ENCODE measurements at regions not wholly inside any gene's neighbourhood (a gene's known extent, or its start where the extent isn't known, plus 50 kb on each side); places are given as distances from the start of the nearest gene placed in this dataset.

DNA sequence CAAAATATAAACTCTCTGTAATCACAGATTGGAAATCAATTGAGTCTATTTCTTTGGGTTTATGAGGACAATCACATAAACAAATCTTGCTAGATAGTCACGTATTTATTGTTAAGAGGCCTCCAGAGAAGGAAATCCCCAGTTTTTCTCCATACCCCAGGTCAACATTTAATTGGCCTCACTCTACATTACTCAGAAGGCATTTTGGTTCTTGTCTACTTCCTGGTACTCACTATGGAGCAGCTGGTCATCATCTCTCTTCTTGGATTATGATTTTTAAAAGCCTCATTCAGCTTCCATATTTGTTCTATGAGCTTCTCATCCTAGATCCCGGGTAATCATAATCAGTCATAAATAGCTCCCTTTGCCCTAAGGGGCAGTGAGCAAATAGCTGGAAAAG lies 81.6 kb upstream of the LNX1 start:
- TF ChIP-seq GATA2 (IDR thresholded peaks at IDR 0.05; ENCODE audit: low read depth, low read length) (no peak), GATA3 (IDR thresholded peaks at IDR 0.05; ENCODE audit: low read depth, low read length) (no peak)
